ENCODE measurements at regions not wholly inside any gene's neighbourhood (a gene's known extent, or its start where the extent isn't known, plus 50 kb on each side); places are given as distances from the start of the nearest gene placed in this dataset.

GRCh38 chr1:72911656-72912055 is 629.3 kb upstream of the NEGR1 start:
- Mint-ChIP-seq H3K9me3 (peaks cover 3% of the 10 kb centered on the region), H3K27ac (no peak overlapping the region), H3K4me1 (ENCODE audit: low read depth) (no peaks in the 10 kb centered on the region), H3K36me3 (ENCODE audit: low read depth) (no peaks in the 10 kb centered on the region), H3K27me3 (no peaks in the 10 kb centered on the region), H3K4me3 (no peak overlapping the region)

- H3K4me1 Mint-ChIP-seq (ENCODE audit: low read depth) = no peaks in the 10 kb centered on the region
- H3K4me3 Mint-ChIP-seq = no peak overlapping the region
- H3K27me3 Mint-ChIP-seq = no peaks in the 10 kb centered on the region
- no peaks in the 10 kb centered on the region for H3K9me3 Mint-ChIP-seq
- no peak overlapping the region for H3K27ac Mint-ChIP-seq
- no peaks in the 10 kb centered on the region for H3K36me3 Mint-ChIP-seq (ENCODE audit: low read depth)
These were observed 613.9 kb upstream of the NEGR1 start for GRCh38 chr1:72896256-72896655.

GRCh38 chr1:72892461-72892860 is 610.1 kb upstream of the NEGR1 start:
- no peaks in the 10 kb centered on the region for H3K27me3 Mint-ChIP-seq

DNA sequence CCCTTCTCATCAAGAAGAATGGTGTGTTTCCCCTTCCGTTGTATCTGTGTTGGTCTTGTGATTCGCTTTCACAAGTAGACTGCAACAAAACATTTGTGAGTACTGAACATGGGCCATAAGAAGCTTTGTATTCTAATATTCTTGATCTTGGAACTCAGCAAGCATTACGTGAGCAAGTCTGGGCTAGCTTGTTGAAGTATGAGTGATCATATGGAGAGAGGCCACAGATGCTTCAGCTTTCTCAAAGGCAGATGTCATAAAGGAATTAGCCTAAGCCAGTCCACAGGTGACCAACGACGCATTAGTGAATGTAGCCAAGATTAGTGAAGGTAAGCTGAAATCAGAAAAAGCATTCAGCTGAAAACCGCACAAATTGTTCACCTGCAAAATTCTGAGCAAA is 609.6 kb upstream of the NEGR1 start:
- Mint-ChIP-seq H3K36me3 (ENCODE audit: low read depth) (no peaks in the 10 kb centered on the region), H3K4me3 (no peak overlapping the region), H3K4me1 (ENCODE audit: low read depth) (no peaks in the 10 kb centered on the region), H3K27ac (no peak overlapping the region), H3K9me3 (no peaks in the 10 kb centered on the region), H3K27me3 (no peaks in the 10 kb centered on the region)

More at GRCh38 chr1:72892461-72892860, 610.1 kb upstream of the NEGR1 start:
- Mint-ChIP-seq H3K36me3 (ENCODE audit: low read depth) (no peaks in the 10 kb centered on the region), H3K27ac (no peak overlapping the region), H3K4me3 (no peak overlapping the region), H3K9me3 (no peaks in the 10 kb centered on the region), H3K4me1 (ENCODE audit: low read depth) (no peaks in the 10 kb centered on the region)

- Mint-ChIP-seq H3K4me3 (no peak overlapping the region), H3K4me1 (ENCODE audit: low read depth) (no peaks in the 10 kb centered on the region), H3K27ac (no peak overlapping the region), H3K27me3 (no peaks in the 10 kb centered on the region), H3K36me3 (ENCODE audit: low read depth) (no peaks in the 10 kb centered on the region), H3K9me3 (no peaks in the 10 kb centered on the region)
These were observed 603.5 kb upstream of the NEGR1 start for GRCh38 chr1:72885841-72886240.

DNA sequence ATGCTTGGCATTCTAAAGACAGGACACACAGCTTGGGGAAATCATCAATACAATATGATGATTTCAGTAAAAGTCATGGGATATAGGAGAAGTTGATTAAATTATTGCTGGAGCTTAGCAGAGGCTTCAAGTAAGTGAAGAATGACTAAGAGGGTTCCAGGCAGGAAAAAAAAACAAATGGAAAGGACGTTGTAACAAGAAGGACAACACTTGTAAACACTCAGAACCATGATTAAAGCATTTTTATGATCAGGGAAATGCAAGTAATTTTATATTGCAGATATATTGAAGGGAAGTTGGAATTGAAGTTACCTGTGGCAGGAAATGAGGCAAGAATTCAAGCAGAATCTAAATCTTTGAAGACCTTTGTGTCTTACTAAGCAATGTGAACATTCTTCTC is 602.7 kb upstream of the NEGR1 start:
- Mint-ChIP-seq H3K36me3 (ENCODE audit: low read depth) (no peaks in the 10 kb centered on the region), H3K27me3 (no peaks in the 10 kb centered on the region), H3K4me1 (ENCODE audit: low read depth) (no peaks in the 10 kb centered on the region), H3K4me3 (no peak overlapping the region), H3K27ac (no peak overlapping the region), H3K9me3 (no peaks in the 10 kb centered on the region)

DNA sequence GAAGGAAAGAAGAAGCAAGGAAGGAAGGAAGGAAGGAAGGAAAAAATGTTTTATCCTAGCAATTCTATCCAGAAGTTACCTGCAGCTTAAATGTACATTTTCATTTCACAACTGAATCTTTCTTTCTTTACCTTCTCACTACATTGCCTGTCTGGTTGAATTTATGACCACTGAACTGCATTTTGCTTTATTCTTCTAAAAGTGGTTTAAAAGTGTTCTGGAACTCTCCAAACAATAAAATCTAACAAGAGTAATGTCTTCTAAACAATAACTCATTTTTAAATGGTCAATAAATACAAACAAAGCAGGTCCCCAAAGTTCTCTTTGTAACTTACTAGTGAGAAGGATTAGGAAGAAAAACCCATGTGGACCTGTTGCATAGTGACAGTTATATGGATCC is 587.5 kb upstream of the NEGR1 start:
- Mint-ChIP-seq H3K27me3 (no peaks in the 10 kb centered on the region), H3K27ac (no peak overlapping the region), H3K36me3 (ENCODE audit: low read depth) (no peaks in the 10 kb centered on the region), H3K4me3 (no peak overlapping the region), H3K9me3 (no peaks in the 10 kb centered on the region), H3K4me1 (ENCODE audit: low read depth) (no peaks in the 10 kb centered on the region)

DNA sequence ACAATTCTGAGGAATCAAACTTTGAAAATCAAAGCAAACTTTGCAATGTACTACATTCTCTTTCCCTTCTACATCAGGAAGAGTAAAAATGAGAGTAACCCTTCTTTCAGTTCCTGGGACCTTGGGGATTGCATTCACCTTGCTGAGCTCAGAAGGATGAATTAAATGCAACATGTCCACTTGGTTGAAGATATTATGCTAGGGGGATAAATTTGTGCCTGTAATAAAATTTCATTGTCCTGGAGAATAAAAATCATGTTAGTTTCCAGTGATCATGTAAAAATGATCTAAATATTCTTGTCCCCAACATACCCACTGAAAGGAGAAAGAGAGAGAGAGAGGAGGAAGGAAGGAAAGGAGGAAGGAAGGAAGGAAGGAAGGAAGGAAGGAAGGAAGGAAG is 587.1 kb upstream of the NEGR1 start:
- Mint-ChIP-seq H3K27me3 (no peaks in the 10 kb centered on the region), H3K4me1 (ENCODE audit: low read depth) (no peaks in the 10 kb centered on the region), H3K27ac (no peak overlapping the region), H3K4me3 (no peak overlapping the region), H3K9me3 (no peaks in the 10 kb centered on the region), H3K36me3 (ENCODE audit: low read depth) (no peaks in the 10 kb centered on the region)

GRCh38 chr1:72851597-72851996 is 569.3 kb upstream of the NEGR1 start:
- Mint-ChIP-seq H3K27me3 (no peaks in the 10 kb centered on the region), H3K36me3 (ENCODE audit: low read depth) (no peaks in the 10 kb centered on the region), H3K4me3 (no peak overlapping the region), H3K9me3 (no peaks in the 10 kb centered on the region), H3K4me1 (ENCODE audit: low read depth) (no peaks in the 10 kb centered on the region), H3K27ac (no peak overlapping the region)

- no peaks in the 10 kb centered on the region for H3K9me3 Mint-ChIP-seq
These were observed 566.7 kb upstream of the NEGR1 start for GRCh38 chr1:72848997-72849396.

GRCh38 chr1:72847651-72848050 is 565.3 kb upstream of the NEGR1 start:
- Mint-ChIP-seq H3K9me3 (no peaks in the 10 kb centered on the region), H3K36me3 (ENCODE audit: low read depth) (no peaks in the 10 kb centered on the region), H3K4me1 (ENCODE audit: low read depth) (no peaks in the 10 kb centered on the region), H3K27me3 (no peaks in the 10 kb centered on the region), H3K4me3 (no peak overlapping the region), H3K27ac (no peak overlapping the region)

More at GRCh38 chr1:72848997-72849396, 566.7 kb upstream of the NEGR1 start:
- Mint-ChIP-seq H3K27me3 (no peaks in the 10 kb centered on the region), H3K27ac (no peak overlapping the region), H3K4me1 (ENCODE audit: low read depth) (no peaks in the 10 kb centered on the region), H3K36me3 (ENCODE audit: low read depth) (no peaks in the 10 kb centered on the region), H3K4me3 (no peak overlapping the region)

GRCh38 chr1:72846476-72847278 is 564.3 kb upstream of the NEGR1 start:
- Mint-ChIP-seq H3K27ac (no peak overlapping the region), H3K36me3 (ENCODE audit: low read depth) (no peaks in the 10 kb centered on the region), H3K9me3 (no peaks in the 10 kb centered on the region), H3K27me3 (no peaks in the 10 kb centered on the region), H3K4me1 (ENCODE audit: low read depth) (no peaks in the 10 kb centered on the region), H3K4me3 (no peak overlapping the region)

DNA sequence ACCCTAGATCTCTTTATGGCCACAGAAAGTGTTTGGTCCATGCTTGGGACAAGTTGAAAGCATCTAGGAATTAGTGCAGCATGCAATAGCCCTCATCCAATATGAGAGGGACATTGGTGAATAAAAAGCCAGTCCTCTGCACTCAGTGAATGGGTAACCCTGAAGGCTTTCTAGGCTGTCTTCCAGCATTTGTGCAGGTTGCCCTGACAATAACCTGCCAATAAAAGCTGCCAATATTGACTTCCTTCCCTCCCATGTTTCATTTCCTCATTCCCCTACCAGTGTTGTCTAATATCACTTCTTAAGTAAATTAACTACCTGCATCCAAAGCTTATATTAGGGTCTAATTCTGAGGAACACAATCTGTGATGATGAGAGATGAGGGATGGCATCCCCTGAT is 563.6 kb upstream of the NEGR1 start:
- Mint-ChIP-seq H3K9me3 (peaks cover 1% of the 10 kb centered on the region), H3K27ac (no peak overlapping the region), H3K27me3 (no peaks in the 10 kb centered on the region), H3K36me3 (ENCODE audit: low read depth) (no peaks in the 10 kb centered on the region), H3K4me1 (ENCODE audit: low read depth) (no peaks in the 10 kb centered on the region), H3K4me3 (no peak overlapping the region)

DNA sequence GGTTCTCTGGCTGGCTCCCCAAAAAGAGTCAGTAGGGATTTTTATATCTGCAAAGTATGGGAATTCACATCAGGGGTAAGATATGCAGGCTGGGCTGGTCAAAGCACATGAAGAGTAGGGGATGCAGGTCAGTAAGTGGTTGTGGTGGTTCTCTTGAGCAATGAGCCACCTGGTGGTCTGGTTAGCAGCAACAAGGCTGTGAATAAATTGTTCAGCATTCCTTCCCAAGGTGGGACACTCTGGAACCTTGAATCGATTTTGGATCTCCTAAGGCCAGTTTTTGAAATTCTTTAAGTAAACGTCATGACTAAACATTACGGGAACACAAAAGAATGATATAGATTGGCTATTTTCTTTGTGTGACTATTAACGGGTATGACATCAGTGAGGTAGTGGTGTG is 563.0 kb upstream of the NEGR1 start:
- Mint-ChIP-seq H3K4me3 (no peak overlapping the region), H3K27ac (no peak overlapping the region), H3K4me1 (ENCODE audit: low read depth) (no peaks in the 10 kb centered on the region), H3K27me3 (no peaks in the 10 kb centered on the region), H3K9me3 (peaks cover 4% of the 10 kb centered on the region), H3K36me3 (ENCODE audit: low read depth) (no peaks in the 10 kb centered on the region)

DNA sequence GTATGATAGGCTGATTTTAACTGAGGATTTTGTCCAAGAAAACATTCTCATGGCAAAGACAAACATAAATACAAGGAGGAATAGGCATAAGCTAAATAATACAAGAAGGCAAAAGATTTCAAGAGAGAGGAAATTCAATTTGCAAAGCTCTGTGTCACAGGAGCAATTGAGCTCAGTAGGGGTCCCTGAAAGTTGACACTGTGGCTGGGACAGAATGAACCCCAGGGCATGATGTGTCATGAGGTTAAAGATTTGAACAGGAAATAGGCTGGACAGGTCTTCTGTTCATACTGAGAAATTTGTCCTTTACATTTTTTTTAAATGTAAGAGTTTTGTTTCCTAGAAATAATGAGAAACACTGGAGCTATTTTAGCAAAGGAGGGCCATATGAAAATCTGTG is 555.4 kb upstream of the NEGR1 start:
- no peaks in the 10 kb centered on the region for H3K4me1 Mint-ChIP-seq (ENCODE audit: low read depth)
- H3K9me3 Mint-ChIP-seq = peaks cover 23% of the 10 kb centered on the region
- H3K4me3 Mint-ChIP-seq = no peak overlapping the region
- no peak overlapping the region for H3K27ac Mint-ChIP-seq
- H3K36me3 Mint-ChIP-seq (ENCODE audit: low read depth) = no peaks in the 10 kb centered on the region
- H3K27me3 Mint-ChIP-seq = no peaks in the 10 kb centered on the region

Data from stimulated activated naive CD8-positive, alpha-beta T cell treated with anti-CD3 and anti-CD28 coated beads, Interleukin-15, Interleukin-2, amounts not matched to agents 100 ng/mL and 50 ng/mL, for 24 hours (primary cell).